HG03571 (cell line): ENCODE measurements at regions not wholly inside any gene's neighbourhood (a gene's known extent, or its start where the extent isn't known, plus 50 kb on each side); places are given as distances from the start of the nearest gene placed in this dataset.

Experiments used
- ATAC-seq: cut with Tn5 transposase; IDR thresholded peaks from one replicate; pipeline ENCODE4 v1.9.1; 2021; ENCODE audit not compliant: unreplicated experiment

DNA sequence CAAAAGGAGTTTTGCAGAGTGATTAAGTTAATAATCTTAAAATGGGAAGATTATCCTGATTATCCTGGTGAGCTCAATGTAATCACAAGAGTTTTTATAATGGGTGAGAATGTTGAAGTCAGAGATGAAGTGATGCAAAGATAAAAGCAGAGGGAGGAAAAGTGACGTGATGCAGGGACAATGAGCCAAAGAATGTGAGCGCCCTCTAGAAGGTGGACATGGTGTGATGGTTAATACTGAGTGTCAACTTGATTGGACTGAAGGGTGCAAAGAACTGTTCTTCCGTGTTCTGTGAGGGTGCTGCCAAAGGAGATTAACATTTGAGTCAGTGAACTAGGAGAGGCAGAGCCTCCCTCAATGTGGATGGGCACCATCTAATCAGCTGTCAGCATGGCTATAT lies 569.6 kb upstream of the AGTR1 start:
- ATAC-seq, result no peak

DNA sequence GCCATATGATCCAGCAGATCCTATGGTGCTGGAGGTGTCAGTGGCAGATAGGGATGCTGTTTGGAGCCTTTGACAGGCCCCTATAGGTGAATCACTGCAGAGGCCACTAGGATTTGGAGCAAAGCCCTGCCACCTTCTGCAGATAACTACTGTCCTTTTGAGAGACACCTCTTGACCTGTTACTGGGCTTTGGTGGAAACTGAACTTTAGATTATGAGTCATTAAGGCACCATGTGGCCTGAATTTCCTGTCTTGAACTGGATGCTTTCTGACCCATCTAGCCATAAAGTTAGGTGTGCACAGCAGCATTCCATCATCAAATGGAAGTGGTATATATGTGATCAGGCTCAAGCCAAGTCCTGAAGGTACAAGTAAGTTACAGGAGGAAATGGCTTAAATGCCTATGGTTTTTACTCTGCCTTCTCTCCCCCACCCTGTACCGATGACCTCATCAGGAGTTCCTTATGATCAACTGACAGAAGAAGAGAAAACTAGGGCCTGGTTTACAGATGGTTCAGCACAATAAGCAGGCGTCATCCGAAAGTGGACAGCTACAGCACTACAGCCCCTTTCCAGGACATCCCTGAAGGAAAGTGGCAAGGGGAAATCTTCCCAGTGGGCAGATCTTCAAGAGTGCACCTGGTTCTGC lies 565.6 kb upstream of the AGTR1 start:
- ATAC-seq, result no peak

DNA sequence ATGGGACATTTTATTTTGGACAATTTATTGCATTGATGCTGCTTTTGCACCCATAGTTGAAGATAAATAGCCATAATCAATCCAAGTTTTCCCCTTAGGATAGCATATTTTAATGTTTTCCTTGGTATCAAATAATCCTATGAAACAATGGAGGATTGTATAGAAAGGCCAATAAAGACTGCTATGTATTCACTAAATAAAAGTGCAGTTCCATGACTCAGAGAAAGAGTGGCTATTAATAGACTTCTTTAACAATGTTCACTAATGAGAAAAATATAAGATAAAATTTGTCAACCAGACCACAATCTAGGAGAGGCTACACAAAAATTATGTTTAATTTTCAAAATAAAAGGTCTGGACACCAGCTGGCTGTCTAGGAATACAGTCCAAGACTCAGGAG lies 560.9 kb upstream of the AGTR1 start:
- ATAC-seq, result no peak

DNA sequence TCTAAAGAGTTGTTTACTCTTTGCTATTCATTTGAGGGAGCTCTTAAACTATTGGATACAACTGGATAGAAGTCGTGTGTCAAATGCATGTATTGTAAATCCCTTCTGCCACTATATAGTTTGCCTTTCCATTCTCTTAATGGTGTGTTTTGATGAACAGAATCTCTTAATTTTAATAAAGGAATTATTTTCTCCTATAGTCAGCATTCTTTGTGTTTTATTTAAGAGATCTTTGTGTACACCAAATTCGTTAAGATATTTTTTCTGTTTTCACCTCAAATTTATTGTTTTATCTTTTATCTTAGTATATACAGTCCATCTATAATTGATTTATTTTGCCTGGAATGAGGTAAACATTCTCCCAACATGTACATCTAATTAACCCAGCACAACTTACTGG lies 551.5 kb upstream of the AGTR1 start:
- ATAC-seq, result no peak

DNA sequence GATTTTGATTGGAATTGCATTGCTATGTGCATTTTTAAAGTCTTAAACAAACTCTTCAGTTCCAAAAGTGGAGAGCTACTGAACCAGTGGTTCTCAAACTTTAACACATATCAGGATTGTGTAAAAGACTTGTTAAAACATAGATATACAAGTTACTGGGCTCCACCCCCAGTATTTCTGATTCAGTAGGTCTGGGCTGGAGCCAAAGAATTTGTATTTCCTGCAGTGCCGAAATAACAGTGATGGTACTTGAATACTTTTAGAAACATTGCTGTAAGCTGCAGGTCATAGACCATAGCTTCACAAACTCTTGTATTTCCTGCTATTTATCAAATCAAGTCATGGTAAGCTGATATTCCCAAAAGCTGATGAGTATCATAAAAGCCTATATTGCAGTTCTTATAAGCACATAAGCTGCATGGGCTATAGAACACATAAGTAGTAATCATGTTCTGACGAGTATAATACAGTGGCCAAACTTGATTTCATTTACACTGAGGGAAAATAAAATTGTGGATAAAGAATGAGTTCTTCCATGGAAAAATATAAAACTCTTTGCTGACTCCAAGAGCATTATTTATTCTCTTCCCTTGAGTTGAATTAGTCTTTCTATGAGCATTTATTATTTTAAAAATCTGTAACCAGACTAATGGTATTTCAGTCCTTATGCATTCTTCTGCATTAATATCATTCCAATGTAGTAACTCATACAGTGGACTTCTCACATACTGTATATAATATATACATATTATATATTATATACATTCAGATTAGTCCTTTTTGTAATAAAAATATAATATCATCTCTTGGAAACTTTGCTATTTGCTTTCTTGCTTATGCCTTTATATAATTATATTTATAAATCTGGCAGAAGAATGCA lies 550.5 kb upstream of the AGTR1 start:
- no peak for ATAC-seq

GRCh38 chr3:148147903-148148302 lies 549.8 kb upstream of the AGTR1 start:
- no peak for ATAC-seq

DNA sequence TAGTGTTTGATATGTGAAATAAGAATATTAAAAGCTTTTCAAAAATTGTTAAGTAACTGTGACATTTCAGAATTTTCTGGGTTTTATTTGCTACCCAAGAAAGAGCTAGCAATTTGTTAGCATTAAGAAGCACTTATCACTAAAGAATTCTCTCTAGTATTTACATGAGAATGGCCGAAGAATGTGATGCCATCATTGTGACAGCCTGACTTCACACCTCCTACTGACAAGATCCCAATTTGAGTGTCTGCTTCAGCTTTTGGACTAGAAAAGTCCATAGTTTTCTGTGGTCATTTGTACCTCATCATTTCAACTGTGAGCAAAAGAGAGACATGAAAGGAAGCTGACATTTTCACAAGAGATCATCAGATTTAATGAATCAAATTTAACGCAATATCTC lies 548.1 kb upstream of the AGTR1 start:
- no peak for ATAC-seq

GRCh38 chr3:148150141-148150540 lies 547.6 kb upstream of the AGTR1 start:
- no peak for ATAC-seq

GRCh38 chr3:148158210-148158609 lies 539.5 kb upstream of the AGTR1 start:
- no peak for ATAC-seq

- no peak for ATAC-seq
These were observed 535.6 kb upstream of the AGTR1 start for GRCh38 chr3:148162132-148162531.

DNA sequence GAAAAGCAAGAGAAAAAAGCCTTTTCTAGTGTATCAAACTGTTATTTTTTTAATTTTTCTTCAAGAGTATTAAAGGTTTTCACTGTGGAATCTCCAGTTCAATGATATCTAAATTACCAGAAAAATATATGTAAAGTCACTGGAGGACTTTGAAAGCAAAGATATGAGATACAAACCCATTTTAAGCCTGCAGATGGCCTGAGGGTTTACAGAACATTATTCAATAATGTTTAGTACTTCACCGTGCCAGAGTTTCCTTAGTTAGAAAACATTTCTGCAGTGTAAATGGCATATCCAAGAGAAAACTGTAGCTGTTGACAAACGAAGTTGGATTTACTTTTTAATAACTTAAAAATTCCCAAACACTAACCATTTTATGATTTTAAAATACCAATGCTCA lies 529.4 kb upstream of the AGTR1 start:
- ATAC-seq, result no peak

GRCh38 chr3:148173851-148174250 lies 523.9 kb upstream of the AGTR1 start:
- ATAC-seq, result no peak

GRCh38 chr3:148175214-148175613 lies 522.5 kb upstream of the AGTR1 start:
- ATAC-seq, result no peak

DNA sequence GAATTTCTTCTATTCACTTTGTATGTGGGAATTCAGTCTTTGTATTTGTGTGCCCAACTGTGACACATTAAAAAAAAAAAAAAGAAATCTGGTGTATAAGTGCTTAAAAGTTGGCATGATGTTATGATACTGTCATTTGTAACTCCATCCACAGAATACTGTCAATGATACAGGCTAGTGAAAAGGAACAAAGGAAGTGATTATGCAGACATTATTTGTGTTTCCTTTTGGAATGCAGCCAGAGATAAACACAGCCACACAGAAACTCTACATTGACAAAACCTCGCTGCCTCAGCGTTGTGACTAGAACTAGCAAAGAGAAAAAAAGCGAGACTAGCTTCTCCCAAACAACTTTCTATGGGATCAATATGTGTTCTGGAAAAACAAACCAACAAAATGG lies 519.2 kb upstream of the AGTR1 start:
- no peak for ATAC-seq

DNA sequence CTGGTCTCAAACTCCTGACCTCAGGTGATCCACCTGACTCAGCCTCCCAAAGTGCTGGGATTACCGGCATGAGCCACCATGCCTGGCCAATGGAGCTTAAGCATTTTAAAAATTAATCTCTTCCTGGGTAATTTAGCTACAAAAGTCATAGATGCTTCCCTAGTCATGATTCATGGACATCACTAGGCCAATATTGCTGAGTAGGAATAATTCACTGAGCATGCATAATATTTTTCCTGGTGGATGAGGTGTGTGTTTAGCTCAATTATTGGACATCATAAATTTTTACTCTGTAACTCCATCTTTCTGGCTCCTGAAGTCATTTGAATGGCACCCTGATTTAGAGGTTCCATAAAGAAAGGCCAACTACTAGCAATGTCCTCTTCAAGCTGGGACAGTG lies 512.9 kb upstream of the AGTR1 start:
- no peak for ATAC-seq

- no peak for ATAC-seq
These were observed 510.8 kb upstream of the AGTR1 start for GRCh38 chr3:148186881-148187280.

DNA sequence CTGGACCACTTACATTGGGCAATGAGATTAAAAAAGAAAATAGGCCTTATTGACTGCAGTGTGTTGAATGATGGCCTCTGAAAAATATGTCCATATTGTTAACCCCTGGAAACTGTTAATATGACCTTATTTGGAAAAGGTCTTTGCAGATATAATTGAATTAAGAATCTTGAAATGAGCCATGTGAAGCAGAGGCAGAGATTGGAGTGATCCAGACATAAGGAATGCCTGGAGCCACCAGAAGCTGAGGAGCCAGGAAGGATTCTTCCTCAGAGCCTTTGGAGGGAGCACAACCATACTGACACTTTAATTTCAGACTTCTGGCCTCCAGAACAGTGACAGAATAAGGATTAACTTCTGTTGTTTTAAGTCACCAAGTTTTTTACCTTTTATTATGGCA lies 510.4 kb upstream of the AGTR1 start:
- ATAC-seq, result no peak

GRCh38 chr3:148190441-148190990 lies 507.2 kb upstream of the AGTR1 start:
- no peak for ATAC-seq

GRCh38 chr3:148191966-148192365 lies 505.7 kb upstream of the AGTR1 start:
- no peak for ATAC-seq

DNA sequence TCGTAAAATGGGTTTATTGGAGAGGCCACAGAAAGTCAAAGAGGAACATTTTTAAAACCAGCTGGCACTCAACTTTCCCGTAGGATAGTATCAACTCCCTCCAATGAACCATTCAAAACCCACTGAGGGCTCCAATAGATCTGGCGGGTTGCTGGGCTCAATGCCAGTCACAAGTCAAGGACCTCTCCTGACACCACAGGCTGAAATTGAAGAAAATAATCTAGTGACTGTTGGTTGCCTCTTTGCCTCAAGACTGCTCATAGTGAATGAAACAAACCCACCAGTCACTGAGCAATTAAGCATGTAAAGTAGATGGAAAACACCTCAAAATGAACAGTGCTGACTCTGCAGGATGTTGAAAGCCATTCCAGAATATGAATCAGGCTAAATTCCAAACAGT lies 500.6 kb upstream of the AGTR1 start:
- no peak for ATAC-seq

DNA sequence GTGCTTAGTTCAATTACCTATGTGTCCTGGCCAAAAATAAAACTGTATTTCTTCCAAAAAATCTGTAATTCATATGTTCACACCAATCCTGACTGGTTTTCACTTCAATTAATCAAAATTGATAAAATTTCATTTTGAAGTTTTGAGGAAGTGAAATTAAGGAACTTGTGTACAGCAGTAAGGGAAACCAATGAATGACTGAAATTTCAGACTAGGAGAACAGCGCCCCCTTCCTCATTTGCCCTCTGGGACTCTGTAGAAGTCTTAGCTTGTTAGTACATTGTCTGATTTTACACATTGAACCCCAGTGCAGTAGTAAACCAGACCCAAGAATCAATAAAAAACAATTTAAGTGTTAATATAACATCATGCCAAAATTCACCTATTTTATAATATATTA lies 495.3 kb upstream of the AGTR1 start:
- ATAC-seq, result no peak

GRCh38 chr3:148203297-148204010 lies 494.2 kb upstream of the AGTR1 start:
- no peak for ATAC-seq
